ENCODE measurements at regions not wholly inside any gene's neighbourhood (a gene's known extent, or its start where the extent isn't known, plus 50 kb on each side); places are given as distances from the start of the nearest gene placed in this dataset.

GRCh38 chr12:107560165-107560898 lies 125.3 kb upstream of the PWP1 start:
- peaks cover 3% of the 10 kb centered on the region in 2 donors for H3K36me3 Mint-ChIP-seq
- peaks cover 0 to 2% (median under 1%) of the 10 kb centered on the region in 4 donors for H3K4me1 Mint-ChIP-seq
- Histone ChIP-seq H3K4me3 (ENCODE audit: low read length in 2 of 2) (no peak overlapping the region), H3K9me3 (ENCODE audit: control insufficient read depth in 1 of 2, low read length in 2 of 2) (no peaks in the 10 kb centered on the region), H3K27me3 (ENCODE audit: insufficient read depth, low read length) (no peaks in the 10 kb centered on the region), H3K27ac (ENCODE audit: low read depth, low read length) (no peak overlapping the region), H3K4me1 (ENCODE audit: insufficient read depth, low read length) (no peaks in the 10 kb centered on the region), H3K36me3 (ENCODE audit: insufficient read depth, low read length) (no peaks in the 10 kb centered on the region)
- intact Hi-C loops (cut with micrococcal nuclease), result no loop called here
- no peak for DNase-seq
- ChIA-PET POLR2A (ENCODE audit: partially characterized antibody) (no interaction called here), CTCF (ENCODE audit: partially characterized antibody) (no interaction called here)
- no peak overlapping the region for H3K27ac Mint-ChIP-seq
- no peaks in the 10 kb centered on the region for H3K27me3 Mint-ChIP-seq
- H3K4me3 Mint-ChIP-seq, result no peak overlapping the region
- H3K9me3 Mint-ChIP-seq, result no peaks in the 10 kb centered on the region

DNA sequence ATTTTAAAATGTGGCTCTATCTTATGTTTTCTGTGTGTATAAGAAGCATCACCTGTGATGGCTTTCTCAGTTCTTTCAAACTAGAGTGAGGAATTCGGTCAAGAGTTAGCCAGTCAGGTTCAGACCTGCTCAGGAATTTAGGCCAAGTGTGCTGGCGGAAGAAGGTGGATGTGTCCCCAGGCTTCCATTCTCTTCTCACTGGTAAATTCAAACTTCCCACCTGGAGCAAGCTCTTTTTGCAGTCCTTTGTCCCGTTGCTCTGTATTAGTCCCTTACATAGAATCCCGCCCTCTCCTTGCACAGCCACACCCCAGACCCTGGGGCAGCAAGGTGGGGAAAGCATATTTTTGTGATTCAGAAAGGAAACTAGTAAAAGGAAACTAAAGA lies 124.7 kb upstream of the PWP1 start:
- CTCF ChIA-PET (ENCODE audit: partially characterized antibody), result no interaction called here
- no peak for DNase-seq
- H3K4me1 ChIP-seq (ENCODE audit: insufficient read depth, low read length), result no peaks in the 10 kb centered on the region
- Mint-ChIP-seq H3K27me3 (no peaks in the 10 kb centered on the region), H3K9me3 (no peaks in the 10 kb centered on the region), H3K4me1 (peaks cover 0 to 3% (median 1%) of the 10 kb centered on the region in 4 donors), H3K4me3 (no peak overlapping the region), H3K27ac (no peak overlapping the region), H3K36me3 (peaks cover 3% of the 10 kb centered on the region in 2 donors)
- no peak overlapping the region for H3K27ac ChIP-seq (ENCODE audit: low read depth, low read length)
- H3K36me3 ChIP-seq (ENCODE audit: insufficient read depth, low read length), result no peaks in the 10 kb centered on the region
- POLR2A ChIA-PET (ENCODE audit: partially characterized antibody), result no interaction called here
- H3K4me3 ChIP-seq (ENCODE audit: low read length in 2 of 2), result no peak overlapping the region
- no peaks in the 10 kb centered on the region for H3K9me3 ChIP-seq (ENCODE audit: control insufficient read depth in 1 of 2, low read length in 2 of 2)
- intact Hi-C loops (cut with micrococcal nuclease), result no loop called here
- H3K27me3 ChIP-seq (ENCODE audit: insufficient read depth, low read length), result no peaks in the 10 kb centered on the region

DNA sequence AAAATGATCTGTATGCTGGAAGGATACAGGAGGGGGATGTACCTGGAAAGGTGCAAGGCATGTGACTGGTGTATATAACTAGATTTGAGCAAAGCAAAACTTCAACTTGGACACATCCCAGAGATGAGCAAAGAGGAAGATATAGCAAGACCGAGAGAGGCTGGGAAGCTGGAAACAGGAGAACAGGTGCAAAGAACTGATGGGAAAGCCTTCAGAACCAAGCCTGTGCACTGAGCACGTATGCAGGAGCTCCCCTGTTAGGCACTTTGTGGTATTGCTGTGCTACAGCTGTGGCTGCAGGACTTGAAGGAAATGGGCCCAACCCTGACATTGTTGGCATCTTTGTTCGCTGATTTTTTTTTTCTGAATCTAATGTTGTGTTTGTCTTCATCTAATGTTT lies 120.7 kb upstream of the PWP1 start:
- Mint-ChIP-seq H3K9me3 (no peaks in the 10 kb centered on the region), H3K27ac (peak overlapping the region in 1 of 7 donors; percentile 63), H3K4me1 (peaks cover 0 to 3% (median 2%) of the 10 kb centered on the region in 4 donors), H3K36me3 (peaks cover 3% of the 10 kb centered on the region in 2 donors), H3K27me3 (no peaks in the 10 kb centered on the region), H3K4me3 (no peak overlapping the region)
- no peaks in the 10 kb centered on the region for H3K4me1 ChIP-seq (ENCODE audit: insufficient read depth, low read length)
- H3K9me3 ChIP-seq (ENCODE audit: control insufficient read depth in 1 of 2, low read length in 2 of 2), result no peaks in the 10 kb centered on the region
- ChIA-PET POLR2A (ENCODE audit: partially characterized antibody) (no interaction called here), CTCF (ENCODE audit: partially characterized antibody) (interaction anchor here (1.6 kb wide), 1 partner anchor 10 kb away, joined by 3 read pairs; no protein-coding TSS in a partner anchor)
- no peak overlapping the region for H3K4me3 ChIP-seq (ENCODE audit: low read length in 2 of 2)
- no peaks in the 10 kb centered on the region for H3K27me3 ChIP-seq (ENCODE audit: insufficient read depth, low read length)
- H3K36me3 ChIP-seq (ENCODE audit: insufficient read depth, low read length), result no peaks in the 10 kb centered on the region
- DNase-seq, result no peak
- intact Hi-C loops (cut with micrococcal nuclease), result no loop called here
- H3K27ac ChIP-seq (ENCODE audit: low read depth, low read length), result no peak overlapping the region

- H3K4me3 ChIP-seq (ENCODE audit: low read length in 2 of 2), result no peak overlapping the region
- intact Hi-C loops (cut with micrococcal nuclease), result no loop called here
- ChIA-PET POLR2A (ENCODE audit: partially characterized antibody) (no interaction called here), CTCF (ENCODE audit: partially characterized antibody) (interaction anchor here (1.0 to 1.6 kb wide), 2 partner anchors 8 to 10 kb away, joined by 3 read pairs; no protein-coding TSS in a partner anchor)
- H3K27me3 Mint-ChIP-seq, result no peaks in the 10 kb centered on the region
- no peak overlapping the region for H3K4me3 Mint-ChIP-seq
- H3K9me3 ChIP-seq (ENCODE audit: control insufficient read depth in 1 of 2, low read length in 2 of 2), result no peaks in the 10 kb centered on the region
- no peaks in the 10 kb centered on the region for H3K27me3 ChIP-seq (ENCODE audit: insufficient read depth, low read length)
- no peaks in the 10 kb centered on the region for H3K9me3 Mint-ChIP-seq
- H3K27ac Mint-ChIP-seq, result peak overlapping the region in 1 of 7 donors; percentile 63
- peaks cover 0 to 3% of the 10 kb centered on the region in 2 donors for H3K36me3 Mint-ChIP-seq
- no peaks in the 10 kb centered on the region for H3K36me3 ChIP-seq (ENCODE audit: insufficient read depth, low read length)
- peaks cover 0 to 3% (median 2%) of the 10 kb centered on the region in 4 donors for H3K4me1 Mint-ChIP-seq
- H3K27ac ChIP-seq (ENCODE audit: low read depth, low read length), result no peak overlapping the region
- no peaks in the 10 kb centered on the region for H3K4me1 ChIP-seq (ENCODE audit: insufficient read depth, low read length)
- DNase-seq, result no peak
These were observed 120.0 kb upstream of the PWP1 start for GRCh38 chr12:107565551-107565950.

DNA sequence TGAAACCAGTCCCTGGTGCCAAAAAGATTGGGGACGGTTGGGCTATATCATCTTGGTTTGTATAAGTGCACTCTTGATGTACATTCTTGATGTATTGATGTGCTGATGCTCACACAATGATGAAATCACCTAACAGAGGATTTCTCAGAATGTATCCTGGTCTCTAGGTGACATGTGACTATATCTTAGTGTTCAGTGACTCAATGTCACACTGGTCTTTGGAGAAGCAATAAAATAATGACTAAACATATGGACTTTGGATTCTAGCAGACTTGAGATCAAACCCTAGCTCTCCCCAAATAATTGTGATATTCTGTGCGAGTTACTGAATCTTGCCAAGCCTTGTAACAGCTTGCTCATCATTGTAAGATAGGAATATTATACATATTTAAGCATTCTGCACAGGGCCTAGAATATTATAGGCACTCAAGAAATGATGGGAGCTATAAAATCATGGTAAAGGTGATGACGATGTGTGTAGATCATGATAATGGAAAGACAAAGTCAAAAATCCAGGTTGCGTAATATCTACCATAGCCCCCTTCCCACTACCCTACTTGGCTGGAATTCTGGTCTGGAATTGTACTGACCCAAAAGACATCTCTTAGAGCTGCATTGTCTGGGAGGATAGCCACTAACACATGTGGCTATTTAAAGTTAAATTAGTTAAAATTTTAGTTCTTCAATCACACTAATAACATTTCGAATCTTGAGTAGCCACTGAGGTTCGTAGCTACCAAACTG lies 117.6 kb upstream of the PWP1 start:
- Histone ChIP-seq H3K4me1 (ENCODE audit: insufficient read depth, low read length) (no peaks in the 10 kb centered on the region), H3K9me3 (ENCODE audit: control insufficient read depth in 1 of 2, low read length in 2 of 2) (no peaks in the 10 kb centered on the region), H3K36me3 (ENCODE audit: insufficient read depth, low read length) (no peaks in the 10 kb centered on the region), H3K27me3 (ENCODE audit: insufficient read depth, low read length) (no peaks in the 10 kb centered on the region), H3K27ac (ENCODE audit: low read depth, low read length) (no peak overlapping the region), H3K4me3 (ENCODE audit: low read length in 2 of 2) (no peak overlapping the region)
- POLR2A ChIA-PET (ENCODE audit: partially characterized antibody), result no interaction called here
- H3K4me1 Mint-ChIP-seq, result peaks cover 0 to 3% (median 2%) of the 10 kb centered on the region in 4 donors
- intact Hi-C loops (cut with micrococcal nuclease), result no loop called here
- H3K4me3 Mint-ChIP-seq, result no peak overlapping the region
- no peak overlapping the region for H3K27ac Mint-ChIP-seq
- no peaks in the 10 kb centered on the region for H3K27me3 Mint-ChIP-seq
- H3K9me3 Mint-ChIP-seq, result no peaks in the 10 kb centered on the region
- CTCF ChIA-PET (ENCODE audit: partially characterized antibody), result interaction anchor here (1.0 kb wide), 1 partner anchor 436 kb away, joined by 4 read pairs; no protein-coding TSS in a partner anchor
- no peak for DNase-seq
- peaks cover 3 to 8% of the 10 kb centered on the region in 2 donors for H3K36me3 Mint-ChIP-seq

DNA sequence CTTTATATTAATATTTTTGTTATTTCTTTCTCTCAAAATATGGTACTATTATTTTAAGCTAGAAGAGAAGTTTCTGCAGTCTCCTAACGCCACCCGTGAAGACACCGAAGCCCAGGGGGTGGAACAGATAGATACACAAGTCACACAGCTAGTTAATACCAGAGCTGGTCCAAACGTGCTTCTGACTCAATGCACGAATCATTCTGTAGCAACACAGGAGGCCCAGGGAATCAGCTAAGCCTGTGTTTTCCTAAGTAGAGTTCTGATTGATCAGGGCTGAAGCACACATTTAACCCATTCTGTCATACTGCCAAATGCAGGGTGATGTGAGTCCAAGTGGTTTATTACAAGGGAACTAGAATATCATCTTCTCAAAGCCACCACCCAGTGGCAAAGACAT lies 116.9 kb upstream of the PWP1 start:
- peaks cover 0 to 3% (median under 1%) of the 10 kb centered on the region in 4 donors for H3K4me1 Mint-ChIP-seq
- CTCF ChIA-PET (ENCODE audit: partially characterized antibody), result interaction anchor here (1.0 kb wide), 1 partner anchor 437 kb away, joined by 4 read pairs; no protein-coding TSS in a partner anchor

DNA sequence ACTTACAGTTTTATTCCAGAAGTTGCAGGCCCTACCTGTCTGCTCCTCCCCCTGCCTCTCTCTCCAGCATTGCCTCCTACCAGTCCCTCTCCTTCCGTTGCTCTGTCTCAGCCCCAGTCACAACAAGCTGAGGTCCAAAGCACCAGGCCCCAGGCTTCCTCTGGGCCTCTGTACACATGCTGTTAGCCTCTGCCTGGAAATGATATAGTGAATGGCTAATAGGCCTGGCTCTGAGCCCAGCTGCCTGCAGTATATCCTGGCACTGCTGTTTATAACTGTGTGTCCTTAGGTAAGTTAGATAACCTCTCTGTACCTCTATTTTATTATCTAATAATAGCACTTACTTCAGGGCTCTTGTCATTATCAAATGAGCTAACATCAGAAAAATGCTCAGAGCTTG lies 114.9 kb upstream of the PWP1 start:
- Histone ChIP-seq H3K27ac (ENCODE audit: low read depth, low read length) (no peak overlapping the region), H3K4me1 (ENCODE audit: insufficient read depth, low read length) (no peaks in the 10 kb centered on the region), H3K4me3 (ENCODE audit: low read length in 2 of 2) (no peak overlapping the region), H3K9me3 (ENCODE audit: control insufficient read depth in 1 of 2, low read length in 2 of 2) (no peaks in the 10 kb centered on the region), H3K27me3 (ENCODE audit: insufficient read depth, low read length) (no peaks in the 10 kb centered on the region), H3K36me3 (ENCODE audit: insufficient read depth, low read length) (no peaks in the 10 kb centered on the region)
- CTCF ChIA-PET (ENCODE audit: partially characterized antibody), result interaction anchor here (1.6 kb wide), 1 partner anchor 37 kb away, joined by 6 read pairs; no protein-coding TSS in a partner anchor
- Mint-ChIP-seq H3K27ac (peak overlapping the region in 2 of 7 donors; percentile 14 to 45), H3K4me3 (no peak overlapping the region), H3K4me1 (peaks cover 0 to 1% (median 0%) of the 10 kb centered on the region in 4 donors), H3K27me3 (no peaks in the 10 kb centered on the region), H3K36me3 (peaks cover 3 to 8% of the 10 kb centered on the region in 2 donors), H3K9me3 (no peaks in the 10 kb centered on the region)
- intact Hi-C loops (cut with micrococcal nuclease), result no loop called here
- DNase-seq, result no peak
- POLR2A ChIA-PET (ENCODE audit: partially characterized antibody), result no interaction called here

More for the DNA sequence above, 116.9 kb upstream of the PWP1 start:
- DNase-seq, result no peak
- Histone ChIP-seq H3K4me1 (ENCODE audit: insufficient read depth, low read length) (no peaks in the 10 kb centered on the region), H3K27ac (ENCODE audit: low read depth, low read length) (no peak overlapping the region), H3K36me3 (ENCODE audit: insufficient read depth, low read length) (no peaks in the 10 kb centered on the region), H3K4me3 (ENCODE audit: low read length in 2 of 2) (no peak overlapping the region), H3K9me3 (ENCODE audit: control insufficient read depth in 1 of 2, low read length in 2 of 2) (no peaks in the 10 kb centered on the region), H3K27me3 (ENCODE audit: insufficient read depth, low read length) (no peaks in the 10 kb centered on the region)
- intact Hi-C loops (cut with micrococcal nuclease), result no loop called here
- H3K4me3 Mint-ChIP-seq, result no peak overlapping the region
- POLR2A ChIA-PET (ENCODE audit: partially characterized antibody), result no interaction called here
- no peak overlapping the region for H3K27ac Mint-ChIP-seq
- H3K36me3 Mint-ChIP-seq, result peaks cover 3 to 8% of the 10 kb centered on the region in 2 donors
- no peaks in the 10 kb centered on the region for H3K27me3 Mint-ChIP-seq
- no peaks in the 10 kb centered on the region for H3K9me3 Mint-ChIP-seq
